Breast epithelium (tissue), 4 donors: ENCODE measurements at regions not wholly inside any gene's neighbourhood (a gene's known extent, or its start where the extent isn't known, plus 50 kb on each side); places are given as distances from the start of the nearest gene placed in this dataset.

Experiments
- DNase-seq, 2 donors: peaks; one replicate each; pipeline ENCODE4 v3.0.0-alpha.2; 2019; ENCODE audit warnings: low spot score in 2 of 2
- H3K27ac ChIP-seq, 2 donors: fragments of 200-600 bp; sonication (generic) in 1 of 2; one replicate each; pipeline ENCODE4 v1.5.1; 2016 to 2019; ENCODE audit warnings: mild to moderate bottlenecking in 1 of 2
- H3K27me3 ChIP-seq, 2 donors: fragments of 200-600 bp; sonication (generic) in 1 of 2; one replicate each; pipeline versions ENCODE4 v1.5.1 to v1.6.0; 2017 to 2019; ENCODE audit warnings: control low read depth in 1 of 2, mild to moderate bottlenecking in 1 of 2
- H3K36me3 ChIP-seq: fragments of 200-600 bp; one replicate; pipeline ENCODE4 v1.5.1; 2019
- H3K4me1 ChIP-seq, 2 donors: fragments of 200-600 bp; sonication (generic); one replicate each; pipeline ENCODE4 v1.5.1; 2016 to 2019; ENCODE audit warnings: control low read depth in 1 of 2
- H3K4me3 ChIP-seq, 3 donors: fragments of 200-600 bp; sonication (generic); 1 replicate in 2 of 3; 2 replicates in 1 of 3; pipeline ENCODE4 v1.5.1; 2016 to 2019; ENCODE audit warnings: mild to moderate bottlenecking in 3 of 3, moderate library complexity in 2 of 3
- H3K9me3 ChIP-seq, 2 donors: fragments of 200-600 bp; sonication (generic) in 1 of 2; one replicate each; pipeline ENCODE4 v1.5.1; 2016 to 2019; ENCODE audit warnings: control low read depth in 1 of 2
- CTCF ChIP-seq, 3 donors: fragments of 450-650 bp; IDR thresholded peaks; one replicate each; pipeline ENCODE4 v1.5.1; 2016 to 2017; ENCODE audit warnings: antibody characterized with exemption in 3 of 3, mild to moderate bottlenecking in 3 of 3, moderate library complexity in 3 of 3
- POLR2A ChIP-seq: fragments of 450-650 bp; IDR thresholded peaks from one replicate; pipeline ENCODE4 v1.6.1; 2016; ENCODE audit warnings: antibody characterized with exemption, mild to moderate bottlenecking, moderate library complexity
- POLR2AphosphoS5 ChIP-seq, 3 donors: sonication (generic); formaldehyde crosslinking; IDR thresholded peaks; one replicate each; pipeline ENCODE4 v1.6.1; 2017; ENCODE audit warnings: antibody characterized with exemption in 3 of 3
- intact Hi-C: fragments of 100-400 bp; cut with DNase I; formaldehyde crosslinking; loops from one replicate; pipeline ENCODE4 v1.15.1; 2023; ENCODE audit warnings: low total_unique reads

DNA sequence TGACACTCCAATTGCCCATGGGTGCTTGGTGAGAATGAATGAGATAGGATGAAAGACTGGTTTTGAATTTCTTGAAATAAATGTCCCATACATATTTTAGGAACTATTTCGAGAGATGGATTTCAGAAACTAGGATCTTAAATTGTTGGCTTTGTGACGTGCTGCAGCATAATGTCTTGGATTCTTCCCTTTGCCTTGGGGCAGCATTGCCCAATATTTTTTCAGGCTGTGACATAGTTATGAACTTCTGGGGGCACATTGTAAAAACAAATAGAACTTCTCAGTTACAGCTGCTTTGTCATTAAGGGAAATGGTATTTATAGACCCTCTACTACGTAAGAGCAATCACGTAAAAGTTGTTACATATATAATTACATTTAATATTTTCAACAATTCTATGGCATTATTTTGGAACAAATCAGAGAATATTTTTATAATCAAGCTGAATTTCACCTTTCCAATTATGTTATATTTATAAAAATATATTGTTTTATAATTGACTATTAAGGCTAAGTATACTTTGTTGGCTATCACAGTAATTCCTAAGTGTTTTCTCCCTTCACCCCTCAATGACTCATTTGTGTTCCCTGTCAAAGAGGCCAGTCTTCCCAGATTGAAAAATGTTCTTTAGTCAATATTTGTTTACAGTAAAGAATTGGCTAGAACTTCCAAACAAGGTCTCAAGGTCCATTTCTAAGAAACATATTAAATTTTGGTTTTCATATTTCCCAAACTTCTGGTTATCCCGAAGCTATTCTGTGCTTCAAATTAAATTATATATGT, 1388.3 kb upstream of the ACO1 start:
- TF ChIP-seq POLR2A (no peak), CTCF (IDR thresholded peaks at IDR 0.05) (no peak), POLR2AphosphoS5 (IDR thresholded peaks at IDR 0.05) (no peak)
- Histone ChIP-seq H3K36me3 (no peaks in the 10 kb centered on the region), H3K4me1 (no peaks in the 10 kb centered on the region), H3K27ac (no peak overlapping the region), H3K27me3 (no peaks in the 10 kb centered on the region), H3K4me3 (no peak overlapping the region), H3K9me3 (no peaks in the 10 kb centered on the region)
- DNase-seq = no peak
- intact Hi-C loops = no loop called here

GRCh38 chr9:30996761-30997160, 1387.7 kb upstream of the ACO1 start:
- intact Hi-C loops = no loop called here
- Histone ChIP-seq H3K36me3 (no peaks in the 10 kb centered on the region), H3K9me3 (no peaks in the 10 kb centered on the region), H3K27me3 (no peaks in the 10 kb centered on the region), H3K4me1 (no peaks in the 10 kb centered on the region), H3K27ac (no peak overlapping the region), H3K4me3 (no peak overlapping the region)
- TF ChIP-seq POLR2A = no peak
- no peak for TF ChIP-seq POLR2AphosphoS5 (IDR thresholded peaks at IDR 0.05)
- no peak for TF ChIP-seq CTCF (IDR thresholded peaks at IDR 0.05)
- no peak for DNase-seq

- H3K4me3 ChIP-seq = no peak overlapping the region
- H3K27me3 ChIP-seq = no peaks in the 10 kb centered on the region
- DNase-seq = no peak
- H3K36me3 ChIP-seq = no peaks in the 10 kb centered on the region
- H3K27ac ChIP-seq = no peak overlapping the region
- TF ChIP-seq POLR2A (no peak), CTCF (IDR thresholded peaks at IDR 0.05) (no peak), POLR2AphosphoS5 (IDR thresholded peaks at IDR 0.05) (no peak)
- intact Hi-C loops = no loop called here
- no peaks in the 10 kb centered on the region for H3K9me3 ChIP-seq
- H3K4me1 ChIP-seq = no peaks in the 10 kb centered on the region
These were observed 1387.2 kb upstream of the ACO1 start for GRCh38 chr9:30997291-30997690.

- intact Hi-C loops = loop anchor here (5.0 kb wide), 1 partner anchor 812 kb away; no protein-coding TSS in a partner anchor
- no peaks in the 10 kb centered on the region for H3K4me1 ChIP-seq
- no peaks in the 10 kb centered on the region for H3K27me3 ChIP-seq
- H3K36me3 ChIP-seq = no peaks in the 10 kb centered on the region
- H3K27ac ChIP-seq = no peak overlapping the region
- no peaks in the 10 kb centered on the region for H3K9me3 ChIP-seq
- H3K4me3 ChIP-seq = no peak overlapping the region
- TF ChIP-seq POLR2A (no peak), POLR2AphosphoS5 (IDR thresholded peaks at IDR 0.05) (no peak), CTCF (IDR thresholded peaks at IDR 0.05) (no peak)
- no peak for DNase-seq
These were observed 1379.3 kb upstream of the ACO1 start for GRCh38 chr9:31005086-31005665.

DNA sequence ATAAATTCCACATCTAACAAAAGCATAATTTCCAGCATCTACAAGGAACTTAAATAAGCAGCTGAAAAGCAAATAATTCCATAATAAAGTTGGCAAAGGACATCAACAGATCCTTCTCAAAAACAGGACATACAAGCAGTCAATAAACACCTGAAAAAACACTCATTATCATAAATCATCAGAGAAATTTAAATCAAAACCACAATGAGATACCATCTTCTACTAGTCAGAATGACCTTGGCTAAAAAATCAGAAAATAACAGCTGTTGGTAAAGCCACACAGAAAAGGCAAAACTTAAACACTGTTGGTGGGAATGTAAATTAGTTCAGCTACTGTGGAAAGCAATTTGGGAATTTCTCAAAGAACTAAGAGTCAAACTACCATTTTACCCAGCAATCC, 1371.1 kb upstream of the ACO1 start:
- DNase-seq = no peak
- H3K4me1 ChIP-seq = no peaks in the 10 kb centered on the region
- TF ChIP-seq POLR2AphosphoS5 (IDR thresholded peaks at IDR 0.05) = no peak
- TF ChIP-seq POLR2A = no peak
- no peak for TF ChIP-seq CTCF (IDR thresholded peaks at IDR 0.05)
- no peak overlapping the region for H3K4me3 ChIP-seq
- no peaks in the 10 kb centered on the region for H3K27me3 ChIP-seq
- H3K27ac ChIP-seq = no peak overlapping the region
- H3K36me3 ChIP-seq = no peaks in the 10 kb centered on the region
- no peaks in the 10 kb centered on the region for H3K9me3 ChIP-seq
- intact Hi-C loops = no loop called here
